ENCODE measurements at regions not wholly inside any gene's neighbourhood (a gene's known extent, or its start where the extent isn't known, plus 50 kb on each side); places are given as distances from the start of the nearest gene placed in this dataset.

- no peak for TF ChIP-seq POLR2A (IDR thresholded peaks at IDR 0.05)
- TF ChIP-seq, protein P1, sequence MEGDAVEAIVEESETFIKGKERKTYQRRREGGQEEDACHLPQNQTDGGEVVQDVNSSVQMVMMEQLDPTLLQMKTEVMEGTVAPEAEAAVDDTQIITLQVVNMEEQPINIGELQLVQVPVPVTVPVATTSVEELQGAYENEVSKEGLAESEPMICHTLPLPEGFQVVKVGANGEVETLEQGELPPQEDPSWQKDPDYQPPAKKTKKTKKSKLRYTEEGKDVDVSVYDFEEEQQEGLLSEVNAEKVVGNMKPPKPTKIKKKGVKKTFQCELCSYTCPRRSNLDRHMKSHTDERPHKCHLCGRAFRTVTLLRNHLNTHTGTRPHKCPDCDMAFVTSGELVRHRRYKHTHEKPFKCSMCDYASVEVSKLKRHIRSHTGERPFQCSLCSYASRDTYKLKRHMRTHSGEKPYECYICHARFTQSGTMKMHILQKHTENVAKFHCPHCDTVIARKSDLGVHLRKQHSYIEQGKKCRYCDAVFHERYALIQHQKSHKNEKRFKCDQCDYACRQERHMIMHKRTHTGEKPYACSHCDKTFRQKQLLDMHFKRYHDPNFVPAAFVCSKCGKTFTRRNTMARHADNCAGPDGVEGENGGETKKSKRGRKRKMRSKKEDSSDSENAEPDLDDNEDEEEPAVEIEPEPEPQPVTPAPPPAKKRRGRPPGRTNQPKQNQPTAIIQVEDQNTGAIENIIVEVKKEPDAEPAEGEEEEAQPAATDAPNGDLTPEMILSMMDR (IDR thresholded peaks at IDR 0.05): no peak
Observed at GRCh38 chr6:150799276-150799805, 66.2 kb upstream of the MTHFD1L start.
